ENCODE measurements at regions not wholly inside any gene's neighbourhood (a gene's known extent, or its start where the extent isn't known, plus 50 kb on each side); places are given as distances from the start of the nearest gene placed in this dataset.
"Not testable (repeated sequence)": the region's sequence is repeated elsewhere in the genome, so short reads cannot be mapped to it uniquely, and the experiment has no call there.

DNA sequence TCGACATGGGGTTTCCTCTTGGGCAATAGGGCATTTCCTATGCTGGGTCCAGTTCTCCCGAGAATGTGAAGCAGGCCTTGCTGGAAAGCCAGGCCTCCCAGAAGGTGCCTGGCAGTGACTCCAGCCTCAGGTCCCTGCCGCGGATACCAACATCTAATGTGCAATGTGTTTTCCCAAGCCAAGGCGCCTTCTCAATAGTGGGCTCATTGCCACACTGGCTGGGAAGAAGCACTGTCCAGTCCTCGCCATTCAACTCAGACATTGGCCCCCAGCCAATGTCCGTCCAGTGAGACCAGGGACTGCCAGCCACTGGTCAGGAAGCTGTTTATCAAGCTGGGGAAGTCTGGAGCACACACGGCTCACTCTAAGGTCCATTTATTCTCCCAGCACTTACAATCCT, 317.9 kb downstream of the ANAPC1 start:
- H3K27ac ChIP-seq (ENCODE audit: insufficient read depth, low read length); H3K18ac ChIP-seq (ENCODE audit: low read depth, low read length); H3K4ac ChIP-seq (ENCODE audit: low read depth, low read length); H3K4me1 ChIP-seq (ENCODE audit: control insufficient read depth, insufficient read depth, low read length); in situ Hi-C loops (cut with MboI; ENCODE audit: low sequenced_read_pairs); H3K9me1 ChIP-seq (ENCODE audit: insufficient read depth, low read length); H3K27me3 ChIP-seq (ENCODE audit: control insufficient read depth, insufficient read depth, low read length); H3K9me3 ChIP-seq (ENCODE audit: control insufficient read depth, insufficient read depth, low read length); DNase-seq; H2AK5ac ChIP-seq (ENCODE audit: low read depth, low read length); H3K36me3 ChIP-seq (ENCODE audit: control insufficient read depth, insufficient read depth, low read length); H4K8ac ChIP-seq (ENCODE audit: low read depth in 2 of 2, low read length in 2 of 2); H3K56ac ChIP-seq (ENCODE audit: extremely low read depth, insufficient read depth, low read length); dilution Hi-C loops (cut with HindIII; ENCODE audit: low sequenced_read_pairs, unreplicated experiment); H2BK15ac ChIP-seq (ENCODE audit: low read depth, low read length); H4K5ac ChIP-seq (ENCODE audit: low read depth, low read length); H4K20me1 ChIP-seq (ENCODE audit: insufficient read depth, low read length); POLR2A ChIA-PET (ENCODE audit: unreplicated experiment); H3K4me3 ChIP-seq (ENCODE audit: insufficient read depth, low read depth, low read length); ATAC-seq (ENCODE audit: low read depth); intact Hi-C loops (cut with micrococcal nuclease); H3K23ac ChIP-seq (ENCODE audit: low read depth, low read length); H2BK20ac ChIP-seq (ENCODE audit: low read depth, low read length); H2AFZ ChIP-seq (replicated peaks; ENCODE audit: low read length, poor library complexity); H3K14ac ChIP-seq (replicated peaks; ENCODE audit: low read depth, low read length); CTCF ChIA-PET; H4K91ac ChIP-seq (ENCODE audit: insufficient read depth, low read depth, low read length); H3K9ac ChIP-seq (ENCODE audit: low read depth, low read length); H2BK5ac ChIP-seq (ENCODE audit: low read depth, low read length, poor library complexity, severe bottlenecking); H3K79me1 ChIP-seq (ENCODE audit: low read depth in 1 of 2, low read length in 2 of 2); BruUV-seq (replicated peaks); H2AK9ac ChIP-seq (replicated peaks; ENCODE audit: low read depth, low read length, poor library complexity); H2BK120ac ChIP-seq (ENCODE audit: low read depth, low read length); H3K4me2 ChIP-seq (ENCODE audit: low read depth, low read length): not testable (repeated sequence)
- WGBS, 2 experiments (ENCODE audit: extremely low coverage in 2 of 2, insufficient read length in 1 of 2) = no CpG with 5 or more reads among the region's 8 CpGs

GRCh38 chr2:111567233-111567632, 316.8 kb downstream of the ANAPC1 start:
- H4K5ac ChIP-seq (ENCODE audit: low read depth, low read length); H3K4me3 ChIP-seq (ENCODE audit: insufficient read depth, low read depth, low read length); CTCF ChIA-PET; H2BK20ac ChIP-seq (ENCODE audit: low read depth, low read length); H3K27ac ChIP-seq (ENCODE audit: insufficient read depth, low read length); H3K18ac ChIP-seq (ENCODE audit: low read depth, low read length); H4K91ac ChIP-seq (ENCODE audit: insufficient read depth, low read depth, low read length); H3K4me2 ChIP-seq (ENCODE audit: low read depth, low read length); H3K9me1 ChIP-seq (ENCODE audit: insufficient read depth, low read length); DNase-seq; ATAC-seq (ENCODE audit: low read depth); H2BK120ac ChIP-seq (ENCODE audit: low read depth, low read length); H2AK5ac ChIP-seq (ENCODE audit: low read depth, low read length); H3K9me3 ChIP-seq (ENCODE audit: control insufficient read depth, insufficient read depth, low read length); H3K56ac ChIP-seq (ENCODE audit: extremely low read depth, insufficient read depth, low read length); H3K4ac ChIP-seq (ENCODE audit: low read depth, low read length); dilution Hi-C loops (cut with HindIII; ENCODE audit: low sequenced_read_pairs, unreplicated experiment); H4K20me1 ChIP-seq (ENCODE audit: insufficient read depth, low read length); H2BK15ac ChIP-seq (ENCODE audit: low read depth, low read length); H4K8ac ChIP-seq (ENCODE audit: low read depth in 2 of 2, low read length in 2 of 2); POLR2A ChIA-PET (ENCODE audit: unreplicated experiment); BruUV-seq (replicated peaks); H2AK9ac ChIP-seq (replicated peaks; ENCODE audit: low read depth, low read length, poor library complexity); intact Hi-C loops (cut with micrococcal nuclease); H3K14ac ChIP-seq (replicated peaks; ENCODE audit: low read depth, low read length); H2AFZ ChIP-seq (replicated peaks; ENCODE audit: low read length, poor library complexity); H3K4me1 ChIP-seq (ENCODE audit: control insufficient read depth, insufficient read depth, low read length); H2BK5ac ChIP-seq (ENCODE audit: low read depth, low read length, poor library complexity, severe bottlenecking); H3K36me3 ChIP-seq (ENCODE audit: control insufficient read depth, insufficient read depth, low read length); H3K79me1 ChIP-seq (ENCODE audit: low read depth in 1 of 2, low read length in 2 of 2); in situ Hi-C loops (cut with MboI; ENCODE audit: low sequenced_read_pairs); H3K27me3 ChIP-seq (ENCODE audit: control insufficient read depth, insufficient read depth, low read length); H3K9ac ChIP-seq (ENCODE audit: low read depth, low read length); H3K23ac ChIP-seq (ENCODE audit: low read depth, low read length): not testable (repeated sequence)
- WGBS, 2 experiments (ENCODE audit: extremely low coverage in 2 of 2, insufficient read length in 1 of 2) = no CpG with 5 or more reads among the region's 5 CpGs
